ENCODE measurements at regions not wholly inside any gene's neighbourhood (a gene's known extent, or its start where the extent isn't known, plus 50 kb on each side); places are given as distances from the start of the nearest gene placed in this dataset.
"Not testable (repeated sequence)": the region's sequence is repeated elsewhere in the genome, so short reads cannot be mapped to it uniquely, and the experiment has no call there.

DNA sequence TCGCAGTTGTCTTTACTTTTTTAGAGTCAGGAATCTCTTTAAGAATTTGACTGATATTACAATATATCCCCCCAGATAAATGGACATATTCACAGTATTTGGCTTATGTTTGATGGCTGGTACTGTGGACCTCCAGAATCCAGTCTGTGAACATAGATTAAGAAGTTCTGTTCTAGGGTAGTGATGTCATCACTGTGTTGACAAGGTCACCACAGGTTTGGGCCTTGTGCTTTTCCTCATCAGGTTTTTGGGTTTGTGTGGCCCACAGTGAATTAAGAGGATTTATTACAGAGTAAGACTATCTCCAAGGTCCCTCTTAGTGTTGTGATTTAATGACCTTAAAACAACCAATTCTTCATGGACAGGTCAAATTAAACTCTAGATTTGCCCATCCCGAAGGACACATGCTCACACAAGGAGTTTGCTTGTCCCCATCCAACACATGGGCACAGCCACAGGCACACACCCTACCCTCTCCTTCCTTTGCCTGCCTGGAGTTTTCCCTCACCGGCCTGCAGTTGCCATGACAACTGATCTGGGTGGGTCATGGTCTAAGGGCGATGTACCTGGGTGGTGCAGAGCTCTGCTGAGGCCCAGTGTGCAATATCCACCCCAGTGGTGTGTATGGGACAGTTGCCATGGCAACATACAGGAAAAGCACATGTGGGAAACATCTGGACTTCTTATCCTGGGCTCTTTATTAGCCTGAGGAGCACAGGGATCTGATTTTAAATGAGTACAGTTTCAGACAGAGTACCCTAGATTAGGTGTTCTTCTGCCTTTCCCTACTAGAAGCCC lies 98.6 kb downstream of the NAV1 start:
- no peak for DNase-seq (ENCODE audit: low spot score)

- no peak for DNase-seq (ENCODE audit: low spot score)
These were observed 100.5 kb downstream of the NAV1 start for GRCh38 chr1:201639391-201639790.

DNA sequence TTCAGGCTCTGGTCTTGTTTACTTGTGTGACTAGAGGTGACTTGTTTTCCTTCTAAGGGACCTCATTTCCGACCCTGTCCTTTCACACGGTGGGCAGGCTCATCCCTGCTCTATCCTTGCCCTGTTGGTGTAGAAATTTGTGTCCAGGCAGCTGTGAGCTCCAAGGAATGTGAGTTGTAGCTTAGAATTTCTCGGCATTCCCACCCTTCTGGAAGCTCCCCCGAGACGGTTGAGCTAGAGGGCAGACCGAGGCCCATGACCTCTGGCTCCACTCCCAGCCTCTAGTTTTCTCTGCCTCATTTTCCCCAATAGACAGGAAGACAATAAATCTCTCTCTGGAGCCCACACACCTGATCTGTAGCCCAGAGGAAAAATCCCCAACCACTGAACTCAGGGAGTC lies 100.9 kb downstream of the NAV1 start:
- DNase-seq (ENCODE audit: low spot score), result no peak

- DNase-seq (ENCODE audit: low spot score), result no peak
These were observed 101.7 kb downstream of the NAV1 start for GRCh38 chr1:201640624-201641023.

DNA sequence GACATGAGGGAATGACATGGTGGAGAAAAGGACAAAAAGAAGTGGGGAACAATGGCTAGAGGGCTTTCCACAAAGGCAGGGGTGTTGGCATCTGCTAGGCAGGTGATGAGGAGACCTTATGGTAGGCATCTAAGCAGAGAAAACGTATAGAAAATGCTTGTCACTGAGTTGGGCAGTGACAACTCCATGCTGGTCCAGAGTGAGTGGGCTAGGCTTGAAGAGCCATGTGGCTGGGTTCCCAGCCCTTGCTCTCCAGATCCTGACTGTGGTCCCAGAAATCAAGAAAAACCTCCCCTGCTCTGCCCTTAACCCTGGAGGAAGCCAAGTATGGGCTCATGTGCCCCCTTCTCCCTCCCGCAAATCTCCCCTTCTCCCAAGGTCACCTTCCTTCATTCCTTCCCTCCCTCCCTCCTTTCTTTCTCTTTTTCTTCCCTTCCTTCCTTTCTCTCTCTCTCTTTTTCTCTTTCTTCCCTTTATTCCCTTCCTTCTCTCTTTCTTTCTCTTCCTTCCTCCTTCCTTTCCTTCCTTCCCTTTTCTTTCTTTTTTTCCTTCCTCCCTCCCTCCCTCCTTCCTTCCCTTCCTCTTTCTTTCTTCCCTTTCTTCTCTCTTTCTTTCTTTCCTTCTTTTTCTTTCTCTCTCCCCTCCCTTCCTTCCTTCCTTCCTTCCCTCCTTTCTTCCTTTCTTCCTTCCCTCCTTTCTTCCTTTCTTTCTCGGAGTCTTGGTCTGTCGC lies 102.8 kb downstream of the NAV1 start:
- no peak for DNase-seq (ENCODE audit: low spot score)

DNA sequence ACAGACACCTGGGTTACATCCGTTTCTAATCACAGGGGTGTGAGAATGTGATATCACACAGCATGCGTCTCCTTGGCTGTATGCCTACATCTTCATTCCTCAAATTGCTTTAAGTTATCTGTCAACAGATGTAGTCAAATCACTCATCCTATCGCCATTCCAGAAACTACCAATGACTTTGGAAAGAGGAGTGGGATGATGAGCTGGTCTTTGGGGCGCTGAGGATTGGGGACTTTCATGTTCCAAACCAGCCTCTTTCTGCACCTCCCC lies 104.8 kb downstream of the NAV1 start:
- no peak for DNase-seq (ENCODE audit: low spot score)

DNA sequence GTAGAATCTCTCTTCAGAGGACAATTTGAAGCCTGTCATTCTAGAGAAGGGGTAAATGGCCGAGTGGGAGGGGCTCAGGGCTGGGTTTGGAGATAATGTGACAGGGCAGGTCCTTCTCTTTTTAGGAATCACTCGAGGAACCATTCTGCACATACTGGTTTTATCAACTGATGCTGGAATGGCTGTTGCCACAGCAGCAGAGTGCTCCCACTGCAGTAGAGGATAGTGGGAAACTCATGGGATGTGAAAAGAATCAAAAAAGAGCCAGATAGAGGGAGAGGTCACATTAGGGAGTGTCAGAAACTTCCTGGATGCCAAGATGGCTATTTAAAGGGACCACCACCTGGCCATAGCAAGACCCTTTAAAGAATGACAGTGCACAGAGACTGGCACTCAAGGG lies 105.3 kb downstream of the NAV1 start:
- no peak for DNase-seq (ENCODE audit: low spot score)

GRCh38 chr1:201645000-201645399 lies 106.1 kb downstream of the NAV1 start:
- DNase-seq (ENCODE audit: low spot score), result not testable (repeated sequence)

DNA sequence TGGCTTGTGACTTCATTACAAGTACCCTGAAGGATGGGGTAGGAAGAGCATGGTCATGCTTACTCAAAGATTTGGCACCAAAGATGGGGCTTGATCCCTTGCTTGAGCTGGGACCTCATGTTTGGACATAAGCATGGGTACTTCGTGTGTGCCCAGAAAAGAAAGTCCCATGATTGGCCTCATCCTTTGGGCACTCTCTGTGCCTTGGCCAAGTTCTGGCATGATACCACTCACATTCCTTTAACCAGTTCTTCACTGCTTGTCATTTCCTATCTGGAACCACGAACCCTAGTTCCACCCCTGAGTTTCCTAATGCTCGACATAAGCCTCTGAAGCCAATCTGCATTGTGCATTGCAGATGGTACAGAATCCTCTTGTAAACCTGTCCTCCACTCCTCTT lies 107.0 kb downstream of the NAV1 start:
- DNase-seq (ENCODE audit: low spot score), result no peak

GRCh38 chr1:201646411-201647022 lies 107.6 kb downstream of the NAV1 start:
- DNase-seq (ENCODE audit: low spot score), result no peak

- no peak for DNase-seq (ENCODE audit: low spot score)
These were observed 108.2 kb downstream of the NAV1 start for GRCh38 chr1:201647094-201647493.

DNA sequence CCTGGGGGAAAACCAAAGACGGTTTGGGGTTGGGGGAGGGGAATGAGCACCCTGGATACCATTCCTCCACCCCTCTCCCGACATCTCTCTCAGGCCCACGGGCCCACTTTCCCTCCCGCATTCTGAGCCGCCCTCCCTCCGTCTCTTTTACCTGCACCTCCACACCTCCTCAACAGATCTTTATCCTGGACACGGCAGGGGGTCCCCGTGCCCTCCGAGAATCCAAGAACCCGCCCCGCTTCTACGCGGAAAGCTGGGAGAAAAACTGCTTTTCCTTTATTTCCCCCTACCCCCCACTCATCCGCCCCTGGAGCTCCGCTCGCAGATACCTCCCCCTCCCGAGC lies 108.8 kb downstream of the NAV1 start:
- no peak for DNase-seq (ENCODE audit: low spot score)

- no peak for DNase-seq (ENCODE audit: low spot score)
These were observed 109.4 kb downstream of the NAV1 start for GRCh38 chr1:201648066-201648906.

DNA sequence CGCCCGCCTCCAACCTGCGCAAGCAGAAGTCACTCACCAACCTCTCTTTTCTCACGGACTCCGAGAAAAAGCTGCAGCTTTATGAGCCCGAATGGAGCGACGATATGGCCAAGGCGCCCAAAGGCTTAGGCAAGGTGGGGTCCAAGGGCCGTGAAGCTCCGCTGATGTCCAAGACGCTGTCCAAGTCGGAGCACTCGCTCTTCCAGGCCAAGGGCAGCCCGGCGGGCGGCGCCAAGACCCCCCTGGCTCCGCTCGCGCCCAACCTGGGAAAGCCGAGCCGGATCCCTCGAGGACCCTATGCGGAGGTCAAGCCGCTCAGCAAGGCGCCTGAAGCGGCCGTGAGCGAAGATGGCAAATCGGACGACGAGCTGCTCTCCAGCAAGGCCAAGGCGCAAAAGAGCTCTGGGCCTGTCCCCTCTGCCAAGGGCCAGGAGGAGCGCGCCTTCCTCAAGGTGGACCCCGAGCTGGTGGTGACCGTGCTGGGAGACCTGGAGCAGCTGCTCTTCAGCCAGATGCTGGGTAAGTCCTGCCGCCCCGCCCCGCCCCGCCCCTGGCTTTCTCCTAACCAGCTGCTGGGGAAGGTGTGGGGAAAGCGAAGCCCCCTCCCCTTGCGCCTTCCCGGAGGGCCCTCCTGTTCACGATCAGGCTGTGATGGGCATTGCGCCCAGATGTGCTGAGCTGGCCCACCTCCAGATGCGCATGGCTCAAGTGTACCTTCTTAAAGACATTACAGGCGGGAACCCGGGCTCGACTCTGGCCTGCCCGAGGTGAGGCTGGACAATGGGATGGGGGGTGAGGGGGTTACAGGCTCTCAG lies 110.2 kb downstream of the NAV1 start:
- no peak for DNase-seq (ENCODE audit: low spot score)

GRCh38 chr1:201649761-201650622 lies 111.1 kb downstream of the NAV1 start:
- DNase-seq (ENCODE audit: low spot score), result no peak

GRCh38 chr1:201650623-201650933 lies 111.7 kb downstream of the NAV1 start:
- DNase-seq (ENCODE audit: low spot score), result no peak

DNA sequence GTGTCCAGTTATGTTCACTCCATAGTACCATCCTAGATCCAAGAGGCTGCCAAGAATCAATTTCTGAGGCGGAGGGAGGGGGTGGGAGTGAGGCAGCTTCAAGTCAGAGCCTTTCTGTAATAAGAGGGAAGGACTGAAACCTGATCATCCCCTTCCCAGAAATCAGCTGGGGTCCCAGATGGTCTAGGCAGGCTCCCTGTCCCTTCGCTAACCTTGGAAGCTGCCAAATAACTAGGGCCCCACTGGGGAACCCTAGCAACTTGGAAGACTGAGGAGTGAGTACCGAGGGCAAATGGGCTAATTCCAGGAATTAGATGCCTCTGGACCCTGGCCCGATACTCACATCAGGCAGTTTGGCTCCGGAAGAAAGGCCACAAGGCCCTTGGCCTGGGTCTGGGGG lies 113.3 kb downstream of the NAV1 start:
- no peak for DNase-seq (ENCODE audit: low spot score)

- DNase-seq (ENCODE audit: low spot score), result no peak
These were observed 114.3 kb downstream of the NAV1 start for GRCh38 chr1:201653233-201653632.

DNA sequence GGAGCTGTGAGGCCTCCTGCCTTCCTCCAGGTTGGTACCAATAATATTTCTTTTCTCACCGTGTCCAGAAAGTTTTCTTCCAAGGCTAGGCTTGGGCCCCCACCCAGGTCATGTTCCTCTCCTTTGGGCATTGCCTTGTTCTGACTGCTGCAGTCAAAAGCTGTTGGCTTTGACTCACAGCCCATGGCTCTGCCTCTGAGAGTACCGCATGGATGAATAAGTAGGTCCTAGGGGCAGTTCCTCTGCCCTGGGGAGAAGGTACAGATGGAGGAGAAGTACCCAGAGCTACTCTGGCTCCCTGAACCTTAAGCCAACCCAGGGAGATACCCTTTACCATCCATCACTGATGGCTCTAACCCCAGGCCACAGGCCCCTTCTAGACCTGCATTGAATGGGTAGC lies 115.0 kb downstream of the NAV1 start:
- no peak for DNase-seq (ENCODE audit: low spot score)

DNA sequence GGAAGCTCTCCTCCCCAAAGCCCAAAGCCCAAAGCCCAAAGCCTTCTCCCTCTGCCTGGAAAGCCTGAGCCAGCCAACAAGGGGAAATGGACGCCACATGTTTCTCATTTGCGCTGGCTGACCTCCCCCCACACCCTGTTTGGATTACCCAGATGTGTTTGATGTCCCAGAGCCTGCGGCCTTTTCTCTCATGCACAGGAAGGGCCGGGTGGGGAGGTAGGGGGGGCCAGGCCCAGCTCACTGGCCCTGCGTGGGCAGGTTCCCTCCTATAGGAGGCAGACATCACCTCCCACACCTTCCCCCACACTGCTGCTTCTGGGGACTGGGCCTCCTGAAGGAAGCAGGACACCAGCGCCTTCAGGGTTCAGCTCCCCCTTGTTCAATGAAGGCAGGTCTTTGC lies 116.3 kb downstream of the NAV1 start:
- DNase-seq (ENCODE audit: low spot score), result no peak

- no peak for DNase-seq (ENCODE audit: low spot score)
These were observed 117.0 kb downstream of the NAV1 start for GRCh38 chr1:201655910-201656309.
